ENCODE measurements at regions not wholly inside any gene's neighbourhood (a gene's known extent, or its start where the extent isn't known, plus 50 kb on each side); places are given as distances from the start of the nearest gene placed in this dataset.
"Not testable (repeated sequence)": the region's sequence is repeated elsewhere in the genome, so short reads cannot be mapped to it uniquely, and the experiment has no call there.

DNA sequence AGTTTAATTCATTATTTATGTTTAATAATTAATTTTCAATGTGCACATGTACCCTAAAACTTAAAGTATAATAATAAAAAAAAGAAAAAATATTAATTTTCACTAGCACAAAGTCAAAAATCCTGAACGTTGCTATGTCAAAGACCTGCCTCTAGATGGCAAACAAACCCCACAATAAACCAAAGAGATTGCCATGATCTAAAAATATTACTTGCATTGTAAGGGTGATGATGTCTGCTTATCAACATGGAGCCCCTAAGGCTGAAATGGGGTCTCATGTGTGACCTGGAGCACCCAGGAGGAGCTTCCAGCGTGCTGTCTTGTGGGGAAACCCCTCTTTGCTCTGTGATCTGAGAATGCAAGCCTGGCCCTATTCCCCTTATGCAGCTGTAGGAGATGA, 1259.3 kb downstream of the RPIA start:
- not testable (repeated sequence) for H3K4me1 ChIP-seq (ENCODE audit: insufficient read depth, low read length); DNase-seq (ENCODE audit: insufficient read length, low spot score, missing footprints); H3K4me2 ChIP-seq (ENCODE audit: insufficient read depth, low read length); H3K79me2 ChIP-seq (ENCODE audit: insufficient read depth, low read length); H3K9me3 ChIP-seq (ENCODE audit: low read depth, low read length); H3K27me3 ChIP-seq (ENCODE audit: insufficient read depth, low read length); H4K20me1 ChIP-seq (ENCODE audit: insufficient read depth, low read length); H2AFZ ChIP-seq (ENCODE audit: low read length); H3K27ac ChIP-seq (ENCODE audit: low read depth, low read length); H3K4me3 ChIP-seq (ENCODE audit: insufficient read depth, low read length); H3K36me3 ChIP-seq (ENCODE audit: insufficient read depth, low read length)

DNA sequence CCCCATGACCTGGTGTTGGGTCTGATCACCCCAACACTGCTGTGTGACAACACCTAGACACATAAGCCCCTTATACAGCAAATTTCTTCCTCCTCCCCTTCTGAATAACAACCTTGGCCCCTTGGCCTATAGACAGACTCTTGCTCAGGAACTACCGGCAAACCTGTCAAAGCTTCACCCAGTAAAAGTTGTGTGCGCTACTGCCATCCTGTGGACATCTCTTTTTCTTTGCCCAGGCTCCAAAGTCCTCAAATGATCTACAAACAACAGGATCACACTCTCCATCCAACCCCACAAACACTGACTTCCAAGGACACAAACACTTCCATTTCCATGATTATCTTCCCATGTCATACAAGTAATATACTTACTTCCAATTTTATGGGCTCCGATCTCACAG, 1265.8 kb downstream of the RPIA start:
- not testable (repeated sequence) for H3K4me2 ChIP-seq (ENCODE audit: insufficient read depth, low read length); H3K79me2 ChIP-seq (ENCODE audit: insufficient read depth, low read length); H3K27ac ChIP-seq (ENCODE audit: low read depth, low read length); H3K36me3 ChIP-seq (ENCODE audit: insufficient read depth, low read length); H3K4me1 ChIP-seq (ENCODE audit: insufficient read depth, low read length); H2AFZ ChIP-seq (ENCODE audit: low read length); H3K4me3 ChIP-seq (ENCODE audit: insufficient read depth, low read length); DNase-seq (ENCODE audit: insufficient read length, low spot score, missing footprints); H3K9me3 ChIP-seq (ENCODE audit: low read depth, low read length); H3K27me3 ChIP-seq (ENCODE audit: insufficient read depth, low read length); H4K20me1 ChIP-seq (ENCODE audit: insufficient read depth, low read length)
- TF ChIP-seq, protein P1, sequence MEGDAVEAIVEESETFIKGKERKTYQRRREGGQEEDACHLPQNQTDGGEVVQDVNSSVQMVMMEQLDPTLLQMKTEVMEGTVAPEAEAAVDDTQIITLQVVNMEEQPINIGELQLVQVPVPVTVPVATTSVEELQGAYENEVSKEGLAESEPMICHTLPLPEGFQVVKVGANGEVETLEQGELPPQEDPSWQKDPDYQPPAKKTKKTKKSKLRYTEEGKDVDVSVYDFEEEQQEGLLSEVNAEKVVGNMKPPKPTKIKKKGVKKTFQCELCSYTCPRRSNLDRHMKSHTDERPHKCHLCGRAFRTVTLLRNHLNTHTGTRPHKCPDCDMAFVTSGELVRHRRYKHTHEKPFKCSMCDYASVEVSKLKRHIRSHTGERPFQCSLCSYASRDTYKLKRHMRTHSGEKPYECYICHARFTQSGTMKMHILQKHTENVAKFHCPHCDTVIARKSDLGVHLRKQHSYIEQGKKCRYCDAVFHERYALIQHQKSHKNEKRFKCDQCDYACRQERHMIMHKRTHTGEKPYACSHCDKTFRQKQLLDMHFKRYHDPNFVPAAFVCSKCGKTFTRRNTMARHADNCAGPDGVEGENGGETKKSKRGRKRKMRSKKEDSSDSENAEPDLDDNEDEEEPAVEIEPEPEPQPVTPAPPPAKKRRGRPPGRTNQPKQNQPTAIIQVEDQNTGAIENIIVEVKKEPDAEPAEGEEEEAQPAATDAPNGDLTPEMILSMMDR (IDR thresholded peaks at IDR 0.05; ENCODE audit: extremely low read depth, low read depth, low read length): peak; percentile 33

DNA sequence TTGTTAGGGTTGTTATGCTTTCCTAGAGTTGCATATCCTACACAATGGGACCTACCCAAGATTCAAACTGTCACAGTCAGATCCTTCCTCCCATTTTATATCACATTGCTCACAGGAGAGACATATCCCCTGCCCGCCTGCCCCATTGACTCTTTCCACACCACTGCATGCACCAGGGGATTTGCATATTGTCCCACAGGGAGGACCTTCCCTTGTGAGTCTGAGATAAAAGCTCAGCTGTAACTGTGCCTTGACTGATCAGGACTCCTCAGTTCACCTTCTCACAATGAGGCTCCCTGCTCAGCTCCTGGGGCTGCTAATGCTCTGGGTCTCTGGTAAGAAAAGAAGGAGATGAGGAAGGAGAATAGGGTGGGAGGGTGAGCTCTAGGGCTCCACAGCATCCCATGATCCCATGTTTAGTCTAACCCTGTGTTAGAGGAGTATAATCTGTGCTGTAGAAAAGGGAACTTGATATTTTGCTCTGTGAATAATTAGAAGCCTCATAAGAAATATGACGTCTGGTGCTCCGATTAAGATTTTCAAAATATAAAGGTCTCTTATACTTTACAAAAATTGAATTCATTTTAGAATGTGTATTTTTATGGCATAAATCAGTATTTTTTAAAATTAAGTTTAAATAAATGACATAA, 1268.4 kb downstream of the RPIA start:
- H3K79me2 ChIP-seq (ENCODE audit: insufficient read depth, low read length); H3K9me3 ChIP-seq (ENCODE audit: low read depth, low read length); H4K20me1 ChIP-seq (ENCODE audit: insufficient read depth, low read length); DNase-seq (ENCODE audit: insufficient read length, low spot score, missing footprints); H2AFZ ChIP-seq (ENCODE audit: low read length); H3K27ac ChIP-seq (ENCODE audit: low read depth, low read length); H3K36me3 ChIP-seq (ENCODE audit: insufficient read depth, low read length); H3K4me2 ChIP-seq (ENCODE audit: insufficient read depth, low read length); H3K4me1 ChIP-seq (ENCODE audit: insufficient read depth, low read length); H3K27me3 ChIP-seq (ENCODE audit: insufficient read depth, low read length); H3K4me3 ChIP-seq (ENCODE audit: insufficient read depth, low read length): not testable (repeated sequence)

DNA sequence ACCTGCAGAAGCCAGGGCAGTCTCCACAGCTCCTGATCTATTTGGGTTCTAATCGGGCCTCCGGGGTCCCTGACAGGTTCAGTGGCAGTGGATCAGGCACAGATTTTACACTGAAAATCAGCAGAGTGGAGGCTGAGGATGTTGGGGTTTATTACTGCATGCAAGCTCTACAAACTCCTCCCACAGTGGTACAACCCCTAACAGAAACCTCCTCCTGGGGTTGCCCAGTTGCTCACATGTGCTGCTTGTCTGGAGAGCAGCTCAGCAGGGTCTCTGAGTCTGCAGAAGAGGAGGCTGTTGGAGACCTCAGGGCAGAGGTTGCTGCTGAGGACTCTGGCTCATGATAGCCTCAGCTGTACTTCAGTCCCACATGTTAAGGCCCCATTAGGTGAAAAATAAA, 1269.1 kb downstream of the RPIA start:
- not testable (repeated sequence) for H3K4me3 ChIP-seq (ENCODE audit: insufficient read depth, low read length); H4K20me1 ChIP-seq (ENCODE audit: insufficient read depth, low read length); H2AFZ ChIP-seq (ENCODE audit: low read length); DNase-seq (ENCODE audit: insufficient read length, low spot score, missing footprints); H3K27me3 ChIP-seq (ENCODE audit: insufficient read depth, low read length); H3K79me2 ChIP-seq (ENCODE audit: insufficient read depth, low read length); H3K4me2 ChIP-seq (ENCODE audit: insufficient read depth, low read length); H3K27ac ChIP-seq (ENCODE audit: low read depth, low read length); H3K9me3 ChIP-seq (ENCODE audit: low read depth, low read length); H3K4me1 ChIP-seq (ENCODE audit: insufficient read depth, low read length); H3K36me3 ChIP-seq (ENCODE audit: insufficient read depth, low read length)

DNA sequence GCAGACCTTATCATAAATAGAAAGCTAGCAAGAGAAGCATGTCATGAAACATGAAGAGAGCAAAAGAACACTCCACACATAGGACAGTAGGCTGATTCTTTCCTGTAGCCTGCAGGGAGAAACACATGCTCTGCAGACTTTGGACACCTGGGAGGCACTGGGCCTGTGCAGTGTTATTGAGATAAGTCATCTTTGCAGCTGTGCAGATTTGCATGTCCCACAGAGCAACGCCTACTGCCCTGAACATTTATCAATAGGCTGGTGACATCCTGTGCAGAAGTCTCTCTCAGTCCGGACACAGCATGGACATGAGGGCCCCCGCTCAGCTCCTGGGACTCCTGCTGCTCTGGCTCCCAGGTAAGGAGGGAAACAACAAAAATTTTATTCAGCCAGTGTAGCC, 1277.1 kb downstream of the RPIA start:
- DNase-seq (ENCODE audit: insufficient read length, low spot score, missing footprints); H3K4me3 ChIP-seq (ENCODE audit: insufficient read depth, low read length); H3K36me3 ChIP-seq (ENCODE audit: insufficient read depth, low read length); H2AFZ ChIP-seq (ENCODE audit: low read length); H4K20me1 ChIP-seq (ENCODE audit: insufficient read depth, low read length); H3K9me3 ChIP-seq (ENCODE audit: low read depth, low read length); H3K4me1 ChIP-seq (ENCODE audit: insufficient read depth, low read length); H3K79me2 ChIP-seq (ENCODE audit: insufficient read depth, low read length); H3K27me3 ChIP-seq (ENCODE audit: insufficient read depth, low read length); H3K4me2 ChIP-seq (ENCODE audit: insufficient read depth, low read length); H3K27ac ChIP-seq (ENCODE audit: low read depth, low read length): not testable (repeated sequence)

DNA sequence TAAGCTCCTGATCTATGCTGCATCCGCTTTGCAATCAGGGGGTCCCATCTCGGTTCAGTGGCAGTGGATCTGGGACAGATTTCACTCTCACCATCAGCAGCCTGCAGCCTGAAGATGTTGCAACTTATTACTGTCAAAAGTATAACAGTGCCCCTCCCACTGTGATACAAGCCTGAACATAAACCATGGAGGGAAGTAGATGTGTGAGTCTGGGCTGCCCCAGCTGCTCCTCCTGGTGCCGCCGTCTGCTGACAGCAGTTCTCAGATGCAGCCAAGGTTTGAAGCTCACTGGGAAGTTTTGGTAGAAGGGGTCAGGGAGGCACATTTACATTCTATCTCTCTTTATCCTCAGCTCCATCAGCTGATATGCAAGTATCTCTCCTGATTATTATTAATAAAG, 1277.7 kb downstream of the RPIA start:
- not testable (repeated sequence) for H3K79me2 ChIP-seq (ENCODE audit: insufficient read depth, low read length)

DNA sequence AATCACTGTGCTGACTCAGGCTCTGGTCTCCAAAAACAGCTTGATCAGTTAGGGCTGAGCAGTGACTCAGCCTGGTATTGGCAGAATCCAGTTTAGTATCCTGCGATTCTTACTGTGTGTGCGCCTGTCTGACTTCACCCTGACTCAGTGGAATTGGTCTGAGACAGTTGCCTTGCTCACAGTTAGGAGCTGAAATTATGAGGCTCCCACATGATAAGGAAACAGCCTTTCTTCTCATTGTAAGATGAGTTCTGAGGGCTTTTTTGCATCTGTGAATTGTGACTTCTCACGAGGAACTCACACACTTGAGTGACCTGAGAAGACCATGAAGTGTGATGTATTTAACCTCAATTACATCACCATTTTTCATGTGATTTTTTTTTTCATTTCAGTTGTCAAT, 1282.4 kb downstream of the RPIA start:
- Histone ChIP-seq H3K27ac (ENCODE audit: low read depth, low read length) (peak overlapping the region; percentile 80), H3K4me2 (ENCODE audit: insufficient read depth, low read length) (peak overlapping the region; percentile 24)
- not testable (repeated sequence) for H3K4me3 ChIP-seq (ENCODE audit: insufficient read depth, low read length); H2AFZ ChIP-seq (ENCODE audit: low read length); H3K27me3 ChIP-seq (ENCODE audit: insufficient read depth, low read length); H3K9me3 ChIP-seq (ENCODE audit: low read depth, low read length); H3K36me3 ChIP-seq (ENCODE audit: insufficient read depth, low read length); H3K4me1 ChIP-seq (ENCODE audit: insufficient read depth, low read length); H4K20me1 ChIP-seq (ENCODE audit: insufficient read depth, low read length); H3K79me2 ChIP-seq (ENCODE audit: insufficient read depth, low read length)
- DNase-seq (ENCODE audit: insufficient read length, low spot score, missing footprints): peak; percentile 42

More for the DNA sequence above, 1277.7 kb downstream of the RPIA start:
- H3K4me3 ChIP-seq (ENCODE audit: insufficient read depth, low read length); H3K36me3 ChIP-seq (ENCODE audit: insufficient read depth, low read length); H4K20me1 ChIP-seq (ENCODE audit: insufficient read depth, low read length); DNase-seq (ENCODE audit: insufficient read length, low spot score, missing footprints); H2AFZ ChIP-seq (ENCODE audit: low read length); H3K27me3 ChIP-seq (ENCODE audit: insufficient read depth, low read length); H3K27ac ChIP-seq (ENCODE audit: low read depth, low read length); H3K4me2 ChIP-seq (ENCODE audit: insufficient read depth, low read length); H3K9me3 ChIP-seq (ENCODE audit: low read depth, low read length); H3K4me1 ChIP-seq (ENCODE audit: insufficient read depth, low read length): not testable (repeated sequence)

DNA sequence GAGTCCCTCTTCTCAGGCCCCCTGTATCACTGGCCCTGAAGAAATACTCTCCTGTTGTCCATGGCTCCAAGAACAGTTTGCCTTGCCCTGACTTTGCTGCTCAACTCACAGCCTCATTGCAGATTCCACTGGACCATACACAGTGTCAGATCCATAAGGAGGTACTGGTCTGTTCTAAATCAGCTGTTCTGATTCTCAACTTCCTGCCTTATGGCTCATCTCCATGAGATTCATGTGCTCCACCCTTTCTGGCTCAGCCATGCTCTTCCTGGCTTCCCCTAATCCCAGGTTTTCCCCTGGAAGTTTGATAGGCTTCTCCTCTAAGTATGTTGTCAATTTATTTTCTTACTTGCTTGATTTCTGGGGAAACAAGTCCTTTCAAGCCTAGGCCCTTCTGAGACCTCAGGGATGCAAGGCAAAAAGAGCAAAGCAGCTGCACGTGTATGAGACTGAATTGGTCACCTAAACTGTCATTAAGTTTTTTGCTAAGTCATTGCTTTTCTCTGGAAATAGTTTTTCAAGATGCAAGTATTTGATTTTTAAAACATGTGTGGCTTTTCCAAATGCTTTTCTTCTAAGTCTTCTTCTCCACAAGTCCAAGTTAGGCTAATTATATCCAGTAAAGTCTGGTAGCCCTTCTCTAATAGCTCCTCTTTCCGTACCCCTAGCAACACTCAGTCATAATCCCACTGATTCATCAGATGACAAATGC, 1288.5 kb downstream of the RPIA start:
- not testable (repeated sequence) for H3K4me1 ChIP-seq (ENCODE audit: insufficient read depth, low read length); H3K4me2 ChIP-seq (ENCODE audit: insufficient read depth, low read length); H3K27ac ChIP-seq (ENCODE audit: low read depth, low read length); DNase-seq (ENCODE audit: insufficient read length, low spot score, missing footprints); H3K36me3 ChIP-seq (ENCODE audit: insufficient read depth, low read length); H3K9me3 ChIP-seq (ENCODE audit: low read depth, low read length); H3K79me2 ChIP-seq (ENCODE audit: insufficient read depth, low read length); H2AFZ ChIP-seq (ENCODE audit: low read length); H3K27me3 ChIP-seq (ENCODE audit: insufficient read depth, low read length); H3K4me3 ChIP-seq (ENCODE audit: insufficient read depth, low read length); H4K20me1 ChIP-seq (ENCODE audit: insufficient read depth, low read length)

All from osteoblast (primary cell).